ENCODE measurements at regions not wholly inside any gene's neighbourhood (a gene's known extent, or its start where the extent isn't known, plus 50 kb on each side); places are given as distances from the start of the nearest gene placed in this dataset.
"Not testable (repeated sequence)": the region's sequence is repeated elsewhere in the genome, so short reads cannot be mapped to it uniquely, and the experiment has no call there.

DNA sequence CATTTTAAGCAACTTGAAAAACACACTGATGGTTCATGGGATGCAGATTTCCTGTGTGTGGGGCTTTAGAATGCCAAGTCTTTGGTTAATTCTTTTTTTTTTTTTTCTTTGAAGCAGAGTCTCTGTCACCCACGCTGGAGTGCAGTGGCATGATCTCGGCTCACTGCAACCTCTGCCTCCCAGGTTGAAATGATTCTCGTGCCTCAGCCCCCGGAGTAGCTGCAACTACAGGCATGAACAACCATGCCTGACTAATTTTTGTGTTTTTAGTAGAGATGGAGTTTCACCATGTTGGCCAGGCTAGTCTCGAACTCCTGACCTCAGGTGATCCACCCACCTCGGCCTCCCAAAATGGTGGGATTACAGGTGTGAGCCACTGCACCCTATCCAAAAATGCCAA lies 228.3 kb downstream of the EFCAB11 start:
- TF ChIP-seq, protein P1, sequence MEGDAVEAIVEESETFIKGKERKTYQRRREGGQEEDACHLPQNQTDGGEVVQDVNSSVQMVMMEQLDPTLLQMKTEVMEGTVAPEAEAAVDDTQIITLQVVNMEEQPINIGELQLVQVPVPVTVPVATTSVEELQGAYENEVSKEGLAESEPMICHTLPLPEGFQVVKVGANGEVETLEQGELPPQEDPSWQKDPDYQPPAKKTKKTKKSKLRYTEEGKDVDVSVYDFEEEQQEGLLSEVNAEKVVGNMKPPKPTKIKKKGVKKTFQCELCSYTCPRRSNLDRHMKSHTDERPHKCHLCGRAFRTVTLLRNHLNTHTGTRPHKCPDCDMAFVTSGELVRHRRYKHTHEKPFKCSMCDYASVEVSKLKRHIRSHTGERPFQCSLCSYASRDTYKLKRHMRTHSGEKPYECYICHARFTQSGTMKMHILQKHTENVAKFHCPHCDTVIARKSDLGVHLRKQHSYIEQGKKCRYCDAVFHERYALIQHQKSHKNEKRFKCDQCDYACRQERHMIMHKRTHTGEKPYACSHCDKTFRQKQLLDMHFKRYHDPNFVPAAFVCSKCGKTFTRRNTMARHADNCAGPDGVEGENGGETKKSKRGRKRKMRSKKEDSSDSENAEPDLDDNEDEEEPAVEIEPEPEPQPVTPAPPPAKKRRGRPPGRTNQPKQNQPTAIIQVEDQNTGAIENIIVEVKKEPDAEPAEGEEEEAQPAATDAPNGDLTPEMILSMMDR (IDR thresholded peaks at IDR 0.05; ENCODE audit: low read length), result not testable (repeated sequence)
- not testable (repeated sequence) for TF ChIP-seq EZH2 (IDR thresholded peaks at IDR 0.05; ENCODE audit: borderline replicate concordance, low read length)

Measured in OCI-LY1 (cell line).